HG03135 (cell line): ENCODE measurements at regions not wholly inside any gene's neighbourhood (a gene's known extent, or its start where the extent isn't known, plus 50 kb on each side); places are given as distances from the start of the nearest gene placed in this dataset.

Experiments
- ATAC-seq: cut with Tn5 transposase; IDR thresholded peaks from one replicate; pipeline ENCODE4 v1.9.1; 2021; ENCODE audit warnings: mild to moderate bottlenecking, moderate library complexity; ENCODE audit not compliant: unreplicated experiment

DNA sequence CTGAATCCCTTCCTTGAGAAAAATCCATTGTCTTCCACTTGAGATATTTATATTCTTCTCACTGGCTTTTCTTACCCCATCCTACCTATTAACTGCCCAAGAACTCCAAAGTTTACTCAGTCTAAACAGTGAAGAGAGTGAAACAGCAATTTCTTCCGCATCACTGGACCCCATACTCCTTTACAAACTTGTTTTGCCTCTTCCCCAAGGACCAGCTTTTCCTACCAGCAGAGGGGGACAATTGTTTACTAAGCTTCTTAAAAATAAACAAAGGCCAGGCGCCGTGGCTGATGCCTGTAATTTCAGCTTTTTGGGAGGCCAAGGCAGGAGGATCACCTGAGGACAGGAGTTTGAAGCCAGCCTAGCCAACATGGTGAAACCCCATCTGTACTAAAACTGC is 52.0 kb downstream of the LRATD1 start:
- no peak for ATAC-seq

DNA sequence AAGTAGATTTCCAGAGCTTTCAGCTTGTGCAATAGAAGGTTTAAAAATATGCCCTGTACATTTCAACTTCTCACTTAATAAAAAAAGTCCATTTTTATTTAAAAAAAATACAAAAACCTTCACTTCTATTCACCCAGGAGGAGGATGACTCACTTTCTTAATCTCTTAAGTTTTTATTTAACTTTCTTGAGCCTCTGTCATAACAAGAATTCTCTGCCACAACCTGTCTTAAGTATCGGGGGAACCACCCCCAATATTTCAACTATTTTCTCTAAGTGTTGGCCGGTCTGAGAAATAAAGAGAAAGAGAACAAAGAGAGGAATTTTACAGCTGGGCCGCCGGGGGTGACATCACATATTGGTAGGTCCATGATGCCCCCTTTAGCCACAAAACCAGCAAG is 58.4 kb downstream of the LRATD1 start:
- ATAC-seq, result no peak

- no peak for ATAC-seq
Measured at GRCh38 chr2:14693874-14694273, 61.4 kb downstream of the LRATD1 start.

DNA sequence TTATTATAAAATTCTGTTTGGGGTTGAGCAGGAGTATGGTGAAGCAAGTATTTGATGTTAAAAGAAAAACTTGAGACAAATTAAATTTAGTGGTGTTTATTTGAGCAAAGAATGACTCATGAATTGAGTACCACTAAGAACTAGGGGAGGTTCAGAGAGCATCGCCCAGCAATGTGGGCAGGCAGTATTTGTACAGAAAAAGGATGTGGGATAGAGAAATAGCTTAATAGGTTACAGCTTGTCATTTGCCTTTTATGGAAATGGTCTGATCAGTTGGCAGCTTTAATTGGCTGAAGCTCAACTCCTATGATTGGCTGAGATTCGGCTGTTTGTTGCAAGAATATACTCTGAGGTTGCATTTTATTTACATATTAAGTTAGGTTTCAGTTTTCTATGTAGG is 68.2 kb downstream of the LRATD1 start:
- ATAC-seq, result no peak

DNA sequence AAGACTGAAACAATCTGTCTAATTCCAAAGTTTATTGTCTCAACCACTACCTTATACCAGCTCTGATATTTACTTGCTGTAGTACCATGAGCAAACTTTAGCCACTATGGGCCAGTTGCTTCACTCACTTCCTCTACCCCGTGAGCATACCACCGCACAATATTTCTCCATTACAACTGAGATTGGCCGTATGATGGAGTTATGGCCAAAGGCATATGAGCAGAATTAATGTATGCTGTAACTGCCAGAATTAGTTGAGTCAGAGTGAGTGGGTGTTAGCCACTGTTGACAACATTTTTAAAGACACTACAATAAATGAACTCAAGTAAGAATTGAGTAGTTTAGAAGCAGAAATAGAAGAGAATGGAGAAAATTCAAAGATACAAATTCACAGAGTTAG is 69.7 kb downstream of the LRATD1 start:
- ATAC-seq, result no peak

DNA sequence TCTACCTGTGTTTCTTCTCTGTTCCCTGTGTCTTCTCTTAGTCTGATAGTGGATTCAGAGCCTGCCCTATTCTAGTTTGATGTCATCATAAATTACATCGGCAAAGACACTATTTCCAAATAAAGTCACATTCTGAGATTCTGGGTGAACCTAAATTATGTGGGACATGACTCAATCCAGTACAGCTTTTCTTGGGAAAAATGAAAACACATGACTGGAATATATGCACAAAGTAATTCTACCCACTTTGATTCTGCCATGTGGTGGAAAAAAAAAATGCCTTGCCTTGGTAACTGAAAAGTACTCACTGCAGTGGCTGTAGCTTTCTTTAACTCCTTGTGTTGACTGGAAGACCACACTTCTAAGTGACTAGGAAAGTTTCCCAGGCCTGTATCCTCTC is 73.7 kb downstream of the LRATD1 start:
- no peak for ATAC-seq

GRCh38 chr2:14712111-14712510 is 79.6 kb downstream of the LRATD1 start:
- ATAC-seq, result no peak

- ATAC-seq, result no peak
Measured at GRCh38 chr2:14713248-14713647, 80.7 kb downstream of the LRATD1 start.

DNA sequence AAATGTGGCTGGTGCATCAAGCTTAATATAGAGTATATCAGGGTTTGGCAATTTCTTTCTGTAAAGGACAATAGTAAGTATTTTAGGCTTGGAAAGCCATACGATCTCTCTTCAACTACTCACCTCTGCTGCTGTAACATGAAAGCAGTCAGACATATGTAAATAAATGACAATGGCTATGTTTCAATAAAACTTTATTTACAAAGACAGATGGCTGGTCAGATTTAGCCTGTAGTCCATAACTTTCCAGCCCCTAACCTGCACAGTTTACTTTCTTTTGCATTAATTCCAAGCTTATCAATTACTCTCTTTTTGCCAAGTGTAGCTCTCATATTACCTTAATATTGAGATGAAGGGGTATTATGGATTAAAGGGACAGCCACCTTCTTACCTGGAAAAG is 83.1 kb downstream of the LRATD1 start:
- ATAC-seq, result no peak

- ATAC-seq, result no peak
Measured at GRCh38 chr2:14716319-14716718, 83.8 kb downstream of the LRATD1 start.

DNA sequence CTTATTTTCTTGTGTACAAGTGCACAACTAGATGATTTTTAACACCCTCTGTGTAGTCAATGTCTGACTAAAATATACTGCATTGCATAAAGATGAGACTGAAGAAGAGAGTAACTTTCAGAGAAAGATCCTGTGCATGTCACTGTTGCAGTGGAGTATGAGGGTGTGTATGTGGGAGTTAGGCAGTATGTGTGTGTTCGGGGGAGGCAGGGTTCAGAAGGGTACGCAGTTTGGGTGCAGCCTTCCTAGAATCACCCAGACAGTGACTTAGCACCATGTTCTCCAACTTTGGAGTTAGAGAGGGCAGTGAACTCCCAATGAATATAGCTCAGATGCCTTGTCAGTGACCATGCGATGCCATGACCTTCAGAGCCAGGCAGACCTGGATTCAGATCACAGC is 84.6 kb downstream of the LRATD1 start:
- ATAC-seq, result no peak

DNA sequence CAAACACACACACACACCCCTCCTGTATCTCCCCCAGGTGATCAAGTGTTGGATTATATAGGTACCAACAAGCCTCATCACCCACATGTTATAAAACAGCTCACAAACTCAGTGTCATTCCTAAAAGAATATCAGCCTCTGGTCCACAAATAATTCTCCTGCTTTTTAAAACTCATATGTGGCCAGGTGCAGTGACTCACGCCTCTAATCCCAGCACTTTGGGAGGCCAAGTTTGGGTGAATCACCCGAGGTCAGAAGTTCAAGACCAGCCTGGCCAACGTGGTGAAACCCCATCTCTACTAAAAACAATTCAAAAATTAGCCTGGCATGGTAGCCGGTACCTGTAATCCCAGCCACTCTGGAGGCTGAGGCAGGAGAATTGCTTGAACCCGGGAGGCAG is 87.8 kb downstream of the LRATD1 start:
- no peak for ATAC-seq

DNA sequence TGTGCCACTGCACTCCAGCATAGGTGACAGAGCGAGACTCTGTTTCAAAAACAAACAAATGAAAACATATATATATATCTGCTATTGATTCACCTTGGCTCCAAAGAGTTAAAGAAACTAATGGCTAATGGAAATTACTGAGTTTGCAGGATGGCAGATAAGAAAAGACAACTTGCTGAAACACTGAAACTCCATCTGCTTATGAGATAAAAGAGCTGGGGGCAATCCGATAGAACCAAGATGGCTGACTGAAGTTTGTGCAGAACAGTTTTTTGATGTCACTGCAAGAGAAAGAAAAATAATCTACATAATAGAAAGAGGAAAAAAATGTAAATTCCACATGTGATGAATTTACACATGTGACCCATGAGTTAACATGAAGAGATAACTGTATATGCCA is 88.2 kb downstream of the LRATD1 start:
- ATAC-seq, result no peak

- ATAC-seq, result no peak
Measured at GRCh38 chr2:14722904-14723570, 90.5 kb downstream of the LRATD1 start.

- ATAC-seq, result no peak
Measured at GRCh38 chr2:14723684-14724083, 91.2 kb downstream of the LRATD1 start.

DNA sequence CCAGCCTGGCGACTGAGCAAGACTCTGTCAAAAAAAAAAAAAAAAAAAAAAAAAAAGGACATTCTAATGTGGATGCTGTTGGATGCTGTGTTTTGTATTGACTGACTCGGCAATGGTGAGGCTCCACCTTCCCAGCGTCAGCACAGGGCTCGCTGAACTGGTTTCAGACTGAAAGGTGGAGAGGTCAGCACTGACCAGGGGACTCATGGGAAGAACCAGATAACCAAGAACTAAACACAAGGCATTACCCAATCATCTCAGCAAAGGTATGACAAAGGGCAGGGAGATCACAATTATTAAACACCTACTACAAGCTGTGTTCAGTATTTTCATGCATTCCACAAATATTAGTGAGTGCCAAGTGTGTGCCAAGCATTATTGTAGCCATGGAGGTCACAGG is 103.2 kb downstream of the LRATD1 start:
- ATAC-seq, result no peak

- no peak for ATAC-seq
Measured at GRCh38 chr2:14737201-14737600, 104.7 kb downstream of the LRATD1 start.

DNA sequence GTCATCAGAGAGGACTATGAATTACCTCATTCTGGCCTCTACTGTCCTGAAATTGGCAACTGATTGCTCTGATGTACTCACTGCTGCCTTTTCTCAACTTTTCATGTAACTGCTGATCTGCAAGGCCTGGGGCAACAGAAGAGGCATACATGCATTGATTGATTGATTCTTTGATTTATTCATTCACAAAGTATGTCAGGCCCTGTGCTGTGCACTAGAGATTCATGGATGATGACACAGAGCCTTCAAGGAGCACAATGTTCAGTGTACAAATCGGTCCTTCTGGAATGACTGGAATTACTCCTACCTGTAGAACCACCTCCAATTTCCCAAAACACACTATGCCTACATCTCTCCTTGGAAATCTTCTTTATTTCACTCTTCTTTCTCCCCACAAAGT is 111.3 kb downstream of the LRATD1 start:
- no peak for ATAC-seq

GRCh38 chr2:14745288-14746076 is 113.0 kb downstream of the LRATD1 start:
- no peak for ATAC-seq

DNA sequence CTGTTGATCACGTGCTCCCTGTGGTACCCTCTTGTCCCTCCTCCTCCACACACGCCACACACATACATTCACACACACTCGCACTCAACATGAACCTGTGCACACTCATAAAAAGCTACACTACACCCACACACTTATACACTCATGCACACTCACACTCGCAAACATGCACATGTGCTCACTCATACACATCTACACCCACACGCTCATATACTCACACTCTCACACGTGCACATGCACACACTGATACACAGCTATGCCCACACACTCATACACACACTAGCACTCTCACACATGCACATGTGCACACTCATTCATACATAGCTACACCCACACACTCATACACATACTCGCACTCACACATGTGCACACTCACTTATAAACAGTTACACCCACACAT is 113.6 kb downstream of the LRATD1 start:
- no peak for ATAC-seq

GRCh38 chr2:14747447-14747846 is 114.9 kb downstream of the LRATD1 start:
- no peak for ATAC-seq

GRCh38 chr2:14749884-14750283 is 117.4 kb downstream of the LRATD1 start:
- no peak for ATAC-seq

- no peak for ATAC-seq
Measured at GRCh38 chr2:14750433-14750832, 117.9 kb downstream of the LRATD1 start.
